ENCODE measurements at regions not wholly inside any gene's neighbourhood (a gene's known extent, or its start where the extent isn't known, plus 50 kb on each side); places are given as distances from the start of the nearest gene placed in this dataset.
"Not testable (repeated sequence)": the region's sequence is repeated elsewhere in the genome, so short reads cannot be mapped to it uniquely, and the experiment has no call there.

GRCh38 chr14:30462358-30462757 is 96.6 kb upstream of the G2E3 start:
- Histone ChIP-seq H3K36me3 (ENCODE audit: control insufficient read depth, insufficient read depth, low read length) (no peaks in the 10 kb centered on the region), H3K9me3 (ENCODE audit: control insufficient read depth, insufficient read depth, low read length) (no peaks in the 10 kb centered on the region), H3K27me3 (ENCODE audit: control insufficient read depth, insufficient read depth, low read length) (no peaks in the 10 kb centered on the region), H3K4me1 (ENCODE audit: control insufficient read depth, insufficient read depth, low read length) (no peaks in the 10 kb centered on the region), H3K4me3 (ENCODE audit: low read depth, low read length) (no peak overlapping the region), H3K27ac (ENCODE audit: low read depth, low read length) (no peak overlapping the region)
- no peak for DNase-seq (ENCODE audit: low read depth in 4 of 6, low spot score in 6 of 6)
- no CpG with 5 or more reads among the region's 3 CpGs for WGBS (ENCODE audit: insufficient coverage)

GRCh38 chr14:30464481-30464880 is 94.5 kb upstream of the G2E3 start:
- Histone ChIP-seq H3K4me1 (ENCODE audit: control insufficient read depth, insufficient read depth, low read length) (no peaks in the 10 kb centered on the region), H3K27me3 (ENCODE audit: control insufficient read depth, insufficient read depth, low read length) (no peaks in the 10 kb centered on the region), H3K27ac (ENCODE audit: low read depth, low read length) (no peak overlapping the region), H3K36me3 (ENCODE audit: control insufficient read depth, insufficient read depth, low read length) (no peaks in the 10 kb centered on the region), H3K4me3 (ENCODE audit: low read depth, low read length) (no peak overlapping the region), H3K9me3 (ENCODE audit: control insufficient read depth, insufficient read depth, low read length) (no peaks in the 10 kb centered on the region)
- 88% methylated on average over 1 of the region's 1 CpG for WGBS (ENCODE audit: insufficient coverage)
- no peak for DNase-seq (ENCODE audit: low read depth in 4 of 6, low spot score in 6 of 6)

DNA sequence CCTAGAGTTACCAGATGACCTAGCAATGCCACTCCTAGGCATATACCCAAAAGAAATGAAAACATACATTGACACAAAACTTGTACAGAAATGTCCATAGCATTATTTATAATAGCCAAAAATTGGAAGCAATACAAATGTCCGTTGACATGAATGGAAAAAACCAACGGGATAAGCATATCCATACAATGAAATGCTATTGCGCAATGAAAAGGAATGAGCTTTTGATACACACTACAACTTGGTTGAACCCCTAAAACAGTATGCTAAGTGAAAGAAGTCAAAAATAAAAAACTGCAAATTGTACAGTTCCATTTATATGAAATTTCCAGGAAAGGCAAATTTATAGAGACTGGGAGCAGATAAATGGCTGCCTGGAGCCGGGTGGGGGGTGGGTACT is 90.6 kb upstream of the G2E3 start:
- Histone ChIP-seq H3K27me3 (ENCODE audit: control insufficient read depth, insufficient read depth, low read length) (no peaks in the 10 kb centered on the region), H3K9me3 (ENCODE audit: control insufficient read depth, insufficient read depth, low read length) (no peaks in the 10 kb centered on the region), H3K4me1 (ENCODE audit: control insufficient read depth, insufficient read depth, low read length) (no peaks in the 10 kb centered on the region), H3K36me3 (ENCODE audit: control insufficient read depth, insufficient read depth, low read length) (no peaks in the 10 kb centered on the region), H3K4me3 (ENCODE audit: low read depth, low read length) (no peak overlapping the region), H3K27ac (ENCODE audit: low read depth, low read length) (no peak overlapping the region)
- WGBS (ENCODE audit: insufficient coverage), result 92% methylated on average over 2 of the region's 4 CpGs
- DNase-seq (ENCODE audit: low read depth in 4 of 6, low spot score in 6 of 6), result no peak

- no peaks in the 10 kb centered on the region for H3K9me3 ChIP-seq (ENCODE audit: control insufficient read depth, insufficient read depth, low read length)
- H3K27ac ChIP-seq (ENCODE audit: low read depth, low read length), result no peak overlapping the region
- no peaks in the 10 kb centered on the region for H3K36me3 ChIP-seq (ENCODE audit: control insufficient read depth, insufficient read depth, low read length)
- no peaks in the 10 kb centered on the region for H3K4me1 ChIP-seq (ENCODE audit: control insufficient read depth, insufficient read depth, low read length)
- H3K27me3 ChIP-seq (ENCODE audit: control insufficient read depth, insufficient read depth, low read length), result no peaks in the 10 kb centered on the region
- no peak overlapping the region for H3K4me3 ChIP-seq (ENCODE audit: low read depth, low read length)
- DNase-seq (ENCODE audit: low read depth in 4 of 6, low spot score in 6 of 6), result no peak
These were observed 87.0 kb upstream of the G2E3 start for GRCh38 chr14:30471980-30472379.

GRCh38 chr14:30473846-30474696 is 84.9 kb upstream of the G2E3 start:
- not testable (repeated sequence) for H3K27me3 ChIP-seq (ENCODE audit: control insufficient read depth, insufficient read depth, low read length); H3K27ac ChIP-seq (ENCODE audit: low read depth, low read length); H3K4me3 ChIP-seq (ENCODE audit: low read depth, low read length); H3K4me1 ChIP-seq (ENCODE audit: control insufficient read depth, insufficient read depth, low read length); H3K9me3 ChIP-seq (ENCODE audit: control insufficient read depth, insufficient read depth, low read length); DNase-seq (ENCODE audit: low read depth in 4 of 6, low spot score in 6 of 6); H3K36me3 ChIP-seq (ENCODE audit: control insufficient read depth, insufficient read depth, low read length)
- WGBS (ENCODE audit: insufficient coverage), result 90% methylated on average over 8 of the region's 36 CpGs

GRCh38 chr14:30482276-30482675 is 76.7 kb upstream of the G2E3 start:
- H3K27ac ChIP-seq (ENCODE audit: low read depth, low read length), result no peak overlapping the region
- no CpG with 5 or more reads among the region's 1 CpG for WGBS (ENCODE audit: insufficient coverage)
- H3K4me3 ChIP-seq (ENCODE audit: low read depth, low read length), result no peak overlapping the region
- peak in 2 of 6 donors; percentile 27 to 81 for DNase-seq (ENCODE audit: low read depth in 4 of 6, low spot score in 6 of 6)
- no peaks in the 10 kb centered on the region for H3K9me3 ChIP-seq (ENCODE audit: control insufficient read depth, insufficient read depth, low read length)
- H3K36me3 ChIP-seq (ENCODE audit: control insufficient read depth, insufficient read depth, low read length), result no peaks in the 10 kb centered on the region
- no peaks in the 10 kb centered on the region for H3K27me3 ChIP-seq (ENCODE audit: control insufficient read depth, insufficient read depth, low read length)
- H3K4me1 ChIP-seq (ENCODE audit: control insufficient read depth, insufficient read depth, low read length), result no peaks in the 10 kb centered on the region

DNA sequence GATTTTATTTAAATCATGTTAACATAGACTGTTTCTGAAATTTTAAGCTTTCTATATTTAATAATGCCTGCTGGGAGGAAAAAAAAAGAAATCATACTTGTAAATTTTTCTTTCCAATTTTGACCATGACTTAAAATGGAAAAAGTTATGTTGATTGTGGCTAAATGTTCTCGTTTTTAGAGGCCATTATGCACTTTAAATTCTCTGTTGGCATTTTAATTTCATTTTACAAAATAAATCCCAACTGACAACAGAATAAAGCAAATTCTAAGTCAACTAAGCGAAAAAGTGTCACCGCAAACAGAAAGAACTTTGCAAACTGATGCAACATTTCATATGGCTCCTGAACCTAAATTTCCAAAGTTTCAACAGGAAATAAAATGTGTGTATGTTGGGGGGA is 74.8 kb upstream of the G2E3 start:
- Histone ChIP-seq H3K27ac (ENCODE audit: low read depth, low read length) (no peak overlapping the region), H3K9me3 (ENCODE audit: control insufficient read depth, insufficient read depth, low read length) (no peaks in the 10 kb centered on the region), H3K4me1 (ENCODE audit: control insufficient read depth, insufficient read depth, low read length) (no peaks in the 10 kb centered on the region), H3K36me3 (ENCODE audit: control insufficient read depth, insufficient read depth, low read length) (no peaks in the 10 kb centered on the region), H3K27me3 (ENCODE audit: control insufficient read depth, insufficient read depth, low read length) (no peaks in the 10 kb centered on the region), H3K4me3 (ENCODE audit: low read depth, low read length) (no peak overlapping the region)
- DNase-seq (ENCODE audit: low read depth in 4 of 6, low spot score in 6 of 6), result peak in 1 of 6 donors; percentile 48
- no CpG with 5 or more reads among the region's 3 CpGs for WGBS (ENCODE audit: insufficient coverage)

DNA sequence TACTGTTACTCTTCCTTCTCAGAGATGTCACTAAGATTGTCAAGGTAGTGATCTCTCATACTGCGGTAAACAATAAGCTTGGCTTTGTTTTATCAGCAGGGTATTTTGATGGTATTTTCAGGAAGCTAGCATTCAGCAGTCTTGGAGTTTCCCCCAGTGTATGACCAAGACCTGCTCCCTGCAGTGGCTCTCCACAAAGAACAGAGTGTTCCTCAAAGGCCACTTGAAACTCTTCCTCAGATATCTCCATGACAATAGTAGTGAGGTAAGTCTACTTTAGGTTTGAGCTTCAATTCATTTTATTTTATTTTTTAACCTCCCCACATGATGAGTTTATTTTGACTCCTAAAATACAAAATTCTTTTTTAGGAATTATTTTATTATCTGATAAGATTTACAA is 74.0 kb upstream of the G2E3 start:
- no peaks in the 10 kb centered on the region for H3K4me1 ChIP-seq (ENCODE audit: control insufficient read depth, insufficient read depth, low read length)
- no peaks in the 10 kb centered on the region for H3K9me3 ChIP-seq (ENCODE audit: control insufficient read depth, insufficient read depth, low read length)
- DNase-seq (ENCODE audit: low read depth in 4 of 6, low spot score in 6 of 6), result no peak
- no peaks in the 10 kb centered on the region for H3K27me3 ChIP-seq (ENCODE audit: control insufficient read depth, insufficient read depth, low read length)
- H3K36me3 ChIP-seq (ENCODE audit: control insufficient read depth, insufficient read depth, low read length), result no peaks in the 10 kb centered on the region
- H3K4me3 ChIP-seq (ENCODE audit: low read depth, low read length), result no peak overlapping the region
- no CpG with 5 or more reads among the region's 1 CpG for WGBS (ENCODE audit: insufficient coverage)
- no peak overlapping the region for H3K27ac ChIP-seq (ENCODE audit: low read depth, low read length)

- no peaks in the 10 kb centered on the region for H3K4me1 ChIP-seq (ENCODE audit: control insufficient read depth, insufficient read depth, low read length)
- WGBS (ENCODE audit: insufficient coverage), result 100% methylated on average over 1 of the region's 1 CpG
- no peaks in the 10 kb centered on the region for H3K36me3 ChIP-seq (ENCODE audit: control insufficient read depth, insufficient read depth, low read length)
- no peak overlapping the region for H3K4me3 ChIP-seq (ENCODE audit: low read depth, low read length)
- no peak for DNase-seq (ENCODE audit: low read depth in 4 of 6, low spot score in 6 of 6)
- H3K9me3 ChIP-seq (ENCODE audit: control insufficient read depth, insufficient read depth, low read length), result no peaks in the 10 kb centered on the region
- no peaks in the 10 kb centered on the region for H3K27me3 ChIP-seq (ENCODE audit: control insufficient read depth, insufficient read depth, low read length)
- no peak overlapping the region for H3K27ac ChIP-seq (ENCODE audit: low read depth, low read length)
These were observed 62.1 kb upstream of the G2E3 start for GRCh38 chr14:30496852-30497251.

DNA sequence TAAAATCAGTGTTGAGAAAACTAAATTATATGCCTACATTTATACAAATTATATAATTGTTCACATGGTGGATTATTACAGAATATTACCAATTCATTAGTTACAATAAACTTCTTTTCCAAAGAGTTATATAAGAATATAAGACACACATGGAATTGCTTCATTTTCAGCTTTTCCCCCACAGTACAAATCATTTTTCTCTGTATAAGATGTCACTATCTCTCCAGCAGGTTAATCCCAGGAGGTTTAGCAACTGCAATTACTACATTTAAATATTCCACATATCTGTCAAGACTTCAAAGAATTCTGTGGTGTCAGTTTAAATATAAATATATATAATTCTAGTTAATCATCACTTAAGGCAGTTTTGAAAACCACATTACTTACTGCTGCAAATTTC is 59.6 kb upstream of the G2E3 start:
- Histone ChIP-seq H3K27ac (ENCODE audit: low read depth, low read length) (no peak overlapping the region), H3K4me1 (ENCODE audit: control insufficient read depth, insufficient read depth, low read length) (no peaks in the 10 kb centered on the region), H3K36me3 (ENCODE audit: control insufficient read depth, insufficient read depth, low read length) (no peaks in the 10 kb centered on the region), H3K9me3 (ENCODE audit: control insufficient read depth, insufficient read depth, low read length) (no peaks in the 10 kb centered on the region), H3K27me3 (ENCODE audit: control insufficient read depth, insufficient read depth, low read length) (no peaks in the 10 kb centered on the region), H3K4me3 (ENCODE audit: low read depth, low read length) (no peak overlapping the region)
- no peak for DNase-seq (ENCODE audit: low read depth in 4 of 6, low spot score in 6 of 6)

Measured in spinal cord (tissue), 9 donors.